ENCODE measurements at regions not wholly inside any gene's neighbourhood (a gene's known extent, or its start where the extent isn't known, plus 50 kb on each side); places are given as distances from the start of the nearest gene placed in this dataset.
"Not testable (repeated sequence)": the region's sequence is repeated elsewhere in the genome, so short reads cannot be mapped to it uniquely, and the experiment has no call there.

DNA sequence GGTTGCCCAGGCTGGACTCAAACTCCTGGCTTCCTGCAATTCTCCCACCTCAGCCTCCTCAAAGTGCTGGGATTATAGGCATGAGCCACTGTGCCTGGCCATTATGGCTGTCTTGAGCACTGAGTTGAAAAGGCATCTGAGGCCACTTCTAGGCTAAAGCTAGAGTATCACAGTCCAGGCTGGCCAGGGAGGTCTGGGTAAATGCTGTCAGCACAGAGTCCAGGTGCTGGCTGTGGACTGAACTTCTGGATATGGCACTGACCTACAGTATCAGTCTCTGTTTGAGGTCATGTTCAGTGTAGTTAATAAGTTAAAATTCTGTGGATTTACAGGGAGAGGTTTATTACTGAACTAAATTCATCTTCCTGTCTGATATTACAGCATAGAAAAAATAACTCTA lies 222.5 kb upstream of the TOM1L1 start:
- Histone ChIP-seq H3K9me3 (no peaks in the 10 kb centered on the region), H3K4me3 (no peak overlapping the region), H3K36me3 (no peaks in the 10 kb centered on the region), H3K27ac (no peak overlapping the region), H3K27me3 (no peaks in the 10 kb centered on the region), H3K4me1 (no peaks in the 10 kb centered on the region)
- DNase-seq (ENCODE audit: low spot score in 2 of 2): no peak
- TF ChIP-seq EP300 (IDR thresholded peaks at IDR 0.05) (no peak), POLR2A (IDR thresholded peaks at IDR 0.05) (no peak)
- TF ChIP-seq, protein P1, sequence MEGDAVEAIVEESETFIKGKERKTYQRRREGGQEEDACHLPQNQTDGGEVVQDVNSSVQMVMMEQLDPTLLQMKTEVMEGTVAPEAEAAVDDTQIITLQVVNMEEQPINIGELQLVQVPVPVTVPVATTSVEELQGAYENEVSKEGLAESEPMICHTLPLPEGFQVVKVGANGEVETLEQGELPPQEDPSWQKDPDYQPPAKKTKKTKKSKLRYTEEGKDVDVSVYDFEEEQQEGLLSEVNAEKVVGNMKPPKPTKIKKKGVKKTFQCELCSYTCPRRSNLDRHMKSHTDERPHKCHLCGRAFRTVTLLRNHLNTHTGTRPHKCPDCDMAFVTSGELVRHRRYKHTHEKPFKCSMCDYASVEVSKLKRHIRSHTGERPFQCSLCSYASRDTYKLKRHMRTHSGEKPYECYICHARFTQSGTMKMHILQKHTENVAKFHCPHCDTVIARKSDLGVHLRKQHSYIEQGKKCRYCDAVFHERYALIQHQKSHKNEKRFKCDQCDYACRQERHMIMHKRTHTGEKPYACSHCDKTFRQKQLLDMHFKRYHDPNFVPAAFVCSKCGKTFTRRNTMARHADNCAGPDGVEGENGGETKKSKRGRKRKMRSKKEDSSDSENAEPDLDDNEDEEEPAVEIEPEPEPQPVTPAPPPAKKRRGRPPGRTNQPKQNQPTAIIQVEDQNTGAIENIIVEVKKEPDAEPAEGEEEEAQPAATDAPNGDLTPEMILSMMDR (IDR thresholded peaks at IDR 0.05): no peak

DNA sequence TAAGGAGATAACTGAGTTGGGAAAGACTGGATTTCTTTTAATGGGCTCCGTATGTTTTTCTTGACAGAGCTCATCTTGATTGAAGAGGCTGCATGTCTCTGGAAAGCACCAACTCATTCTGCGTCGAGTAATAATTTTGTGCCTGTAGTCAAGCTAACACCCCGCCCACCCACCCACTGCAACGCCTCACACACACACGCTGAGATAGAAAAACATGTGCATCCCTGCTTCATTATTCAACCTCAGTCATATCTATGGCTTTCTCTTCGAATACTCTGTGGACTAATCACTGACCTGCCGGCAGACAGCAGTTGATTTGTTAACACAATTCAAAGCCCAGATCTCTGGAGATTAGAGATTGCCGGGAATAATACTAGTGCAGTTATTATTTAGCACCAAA lies 220.2 kb upstream of the TOM1L1 start:
- no peak for DNase-seq (ENCODE audit: low spot score in 2 of 2)
- no peak overlapping the region for H3K27ac ChIP-seq
- WGBS, 2 donors: 48 to 63% methylated on average over 9 of the region's 9 CpGs
- H3K27me3 ChIP-seq: no peaks in the 10 kb centered on the region
- H3K9me3 ChIP-seq: no peaks in the 10 kb centered on the region
- no peak for TF ChIP-seq EP300 (IDR thresholded peaks at IDR 0.05)
- no peak for TF ChIP-seq POLR2A (IDR thresholded peaks at IDR 0.05)
- TF ChIP-seq, protein P1 (IDR thresholded peaks at IDR 0.05): no peak
- no peaks in the 10 kb centered on the region for H3K4me1 ChIP-seq
- H3K4me3 ChIP-seq: no peak overlapping the region
- H3K36me3 ChIP-seq: no peaks in the 10 kb centered on the region

DNA sequence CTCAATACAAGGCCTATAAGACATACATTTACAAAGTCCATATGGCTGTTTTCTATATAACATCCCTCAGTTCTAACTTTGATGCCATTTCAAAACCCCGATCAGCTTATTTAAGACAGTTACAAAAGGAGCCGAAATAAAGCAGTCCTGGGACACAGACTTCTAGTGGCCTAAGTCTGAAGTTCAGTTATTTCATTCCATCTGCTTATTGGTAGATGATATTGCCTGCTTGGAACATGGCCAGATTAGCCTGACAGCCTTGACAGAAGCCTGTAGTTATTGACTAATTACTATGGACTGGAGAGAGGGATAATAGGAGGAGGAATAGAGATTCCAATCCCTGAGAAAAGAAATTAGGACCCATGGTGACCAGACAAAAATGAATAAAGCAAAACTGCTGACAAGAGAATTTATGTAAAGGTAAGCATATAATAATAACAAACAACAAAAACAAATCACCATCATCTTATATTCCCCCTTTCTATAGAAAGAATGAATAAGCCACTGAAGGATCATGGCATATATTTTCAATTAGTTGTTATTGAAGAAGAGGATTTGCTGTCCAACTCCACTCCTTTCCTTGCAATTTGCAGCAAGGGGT lies 206.3 kb upstream of the TOM1L1 start:
- Histone ChIP-seq H3K27me3 (no peaks in the 10 kb centered on the region), H3K4me3 (no peak overlapping the region), H3K4me1 (no peaks in the 10 kb centered on the region), H3K36me3 (no peaks in the 10 kb centered on the region), H3K27ac (no peak overlapping the region), H3K9me3 (no peaks in the 10 kb centered on the region)
- no peak for DNase-seq (ENCODE audit: low spot score in 2 of 2)
- 87 to 88% methylated on average over 2 of the region's 2 CpGs for WGBS, 2 donors
- TF ChIP-seq POLR2A (IDR thresholded peaks at IDR 0.05): no peak
- no peak for TF ChIP-seq EP300 (IDR thresholded peaks at IDR 0.05)
- TF ChIP-seq, protein P1 (IDR thresholded peaks at IDR 0.05): no peak

DNA sequence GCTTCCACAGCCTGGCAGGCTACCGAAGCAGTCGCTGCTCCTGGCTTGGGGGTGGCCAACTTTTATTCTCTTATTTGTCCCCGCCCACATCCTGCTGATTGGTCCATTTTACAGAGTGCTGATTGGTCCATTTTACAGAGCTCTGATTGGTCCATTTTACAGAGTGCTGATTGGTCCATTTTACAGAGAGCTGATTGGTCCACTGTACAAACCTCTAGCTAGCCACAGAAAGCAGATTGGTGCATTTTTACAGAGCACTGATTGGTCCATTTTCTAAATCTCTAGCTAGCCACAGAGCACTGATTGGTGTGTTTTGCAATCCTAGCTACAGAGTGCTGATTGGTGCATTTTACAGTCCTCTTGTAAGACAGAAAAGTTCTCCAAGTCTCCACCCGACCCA lies 187.9 kb upstream of the TOM1L1 start:
- H3K27ac ChIP-seq; H3K36me3 ChIP-seq; H3K27me3 ChIP-seq; H3K4me1 ChIP-seq; H3K4me3 ChIP-seq; DNase-seq (ENCODE audit: low spot score in 2 of 2): not testable (repeated sequence)
- H3K9me3 ChIP-seq: peaks cover 0 to 27% (median 0%) of the 10 kb centered on the region in 4 donors
- 39 to 40% methylated on average over 4 of the region's 4 CpGs for WGBS, 2 donors

DNA sequence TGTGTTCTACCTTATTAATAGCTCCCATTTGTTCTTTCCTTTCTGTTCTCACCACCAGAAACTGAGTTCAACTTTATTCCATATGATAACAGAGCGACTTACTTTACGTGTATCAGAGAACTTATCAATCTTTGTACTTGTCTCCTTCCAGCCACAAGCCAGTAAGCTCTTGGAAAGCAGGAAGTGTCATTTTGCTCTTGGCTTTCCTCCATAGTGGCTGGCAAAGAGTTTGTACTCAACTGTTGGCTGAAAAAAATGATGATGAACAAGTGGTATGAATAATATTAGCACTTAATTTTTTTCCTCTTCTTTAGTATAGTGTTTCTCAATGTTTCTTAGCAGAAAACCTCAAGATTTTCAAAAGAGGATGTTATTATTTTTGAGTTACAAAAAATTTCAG lies 182.4 kb upstream of the TOM1L1 start:
- Histone ChIP-seq H3K36me3 (no peaks in the 10 kb centered on the region), H3K27ac (no peak overlapping the region), H3K9me3 (peaks cover 0 to under 1% (median 0%) of the 10 kb centered on the region in 4 donors), H3K27me3 (no peaks in the 10 kb centered on the region), H3K4me3 (no peak overlapping the region), H3K4me1 (no peaks in the 10 kb centered on the region)
- TF ChIP-seq EP300 (IDR thresholded peaks at IDR 0.05): no peak
- TF ChIP-seq, protein P1 (IDR thresholded peaks at IDR 0.05): no peak
- no peak for TF ChIP-seq POLR2A (IDR thresholded peaks at IDR 0.05)
- WGBS, 2 donors: 89 to 92% methylated on average over 2 of the region's 2 CpGs
- no peak for DNase-seq (ENCODE audit: low spot score in 2 of 2)

DNA sequence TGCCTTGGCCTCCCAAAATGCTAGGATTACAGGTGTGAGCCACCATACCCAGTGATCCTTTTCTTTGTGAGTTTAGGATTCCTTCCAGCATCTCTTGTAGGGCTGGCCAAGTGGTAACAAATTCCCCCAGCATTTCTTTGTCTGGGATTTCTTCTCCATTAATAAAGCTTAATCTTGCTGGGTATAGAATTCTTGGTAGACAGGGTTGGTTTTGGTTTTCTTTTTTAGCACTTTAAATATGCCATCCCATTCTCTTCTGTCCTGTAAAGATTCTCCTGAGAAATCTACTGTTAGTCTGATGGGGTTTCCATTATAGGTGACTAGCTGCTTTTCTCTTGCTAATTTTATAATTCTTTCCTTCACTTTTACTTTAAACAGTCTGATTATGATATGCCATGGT lies 173.0 kb upstream of the TOM1L1 start:
- H3K27ac ChIP-seq: no peak overlapping the region
- no peaks in the 10 kb centered on the region for H3K27me3 ChIP-seq
- H3K9me3 ChIP-seq: peaks cover 0 to 39% (median 10%) of the 10 kb centered on the region in 4 donors
- no peak overlapping the region for H3K4me3 ChIP-seq
- TF ChIP-seq POLR2A (IDR thresholded peaks at IDR 0.05) (no peak), EP300 (IDR thresholded peaks at IDR 0.05) (no peak)
- TF ChIP-seq, protein P1 (IDR thresholded peaks at IDR 0.05): no peak
- H3K36me3 ChIP-seq: no peaks in the 10 kb centered on the region
- H3K4me1 ChIP-seq: no peaks in the 10 kb centered on the region
- no peak for DNase-seq (ENCODE audit: low spot score in 2 of 2)
